PC-9 (cell line): ENCODE measurements at regions not wholly inside any gene's neighbourhood (a gene's known extent, or its start where the extent isn't known, plus 50 kb on each side); places are given as distances from the start of the nearest gene placed in this dataset.

Experiments used
- EZH2 ChIP-seq: fragments of 200-600 bp; sonication (generic); IDR thresholded peaks from 2 replicates; pipeline ENCODE4 v1.8.0; 2017; ENCODE audit warnings: antibody characterized with exemption, low read depth
- TF ChIP-seq, protein P1 (sequence below): fragments of 200-600 bp; sonication (generic); conservative IDR thresholded peaks from 2 replicates; pipeline ENCODE4 v1.6.1; 2017; ENCODE audit warnings: mixed run types, antibody characterized with exemption, mild to moderate bottlenecking, moderate library complexity

- TF ChIP-seq EZH2: no peak
- TF ChIP-seq, protein P1, sequence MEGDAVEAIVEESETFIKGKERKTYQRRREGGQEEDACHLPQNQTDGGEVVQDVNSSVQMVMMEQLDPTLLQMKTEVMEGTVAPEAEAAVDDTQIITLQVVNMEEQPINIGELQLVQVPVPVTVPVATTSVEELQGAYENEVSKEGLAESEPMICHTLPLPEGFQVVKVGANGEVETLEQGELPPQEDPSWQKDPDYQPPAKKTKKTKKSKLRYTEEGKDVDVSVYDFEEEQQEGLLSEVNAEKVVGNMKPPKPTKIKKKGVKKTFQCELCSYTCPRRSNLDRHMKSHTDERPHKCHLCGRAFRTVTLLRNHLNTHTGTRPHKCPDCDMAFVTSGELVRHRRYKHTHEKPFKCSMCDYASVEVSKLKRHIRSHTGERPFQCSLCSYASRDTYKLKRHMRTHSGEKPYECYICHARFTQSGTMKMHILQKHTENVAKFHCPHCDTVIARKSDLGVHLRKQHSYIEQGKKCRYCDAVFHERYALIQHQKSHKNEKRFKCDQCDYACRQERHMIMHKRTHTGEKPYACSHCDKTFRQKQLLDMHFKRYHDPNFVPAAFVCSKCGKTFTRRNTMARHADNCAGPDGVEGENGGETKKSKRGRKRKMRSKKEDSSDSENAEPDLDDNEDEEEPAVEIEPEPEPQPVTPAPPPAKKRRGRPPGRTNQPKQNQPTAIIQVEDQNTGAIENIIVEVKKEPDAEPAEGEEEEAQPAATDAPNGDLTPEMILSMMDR: no peak
Observed at GRCh38 chr10:33917069-33917780, 582.8 kb upstream of the NRP1 start.
